Stromal cell of bone marrow (primary cell): ENCODE measurements at regions not wholly inside any gene's neighbourhood (a gene's known extent, or its start where the extent isn't known, plus 50 kb on each side); places are given as distances from the start of the nearest gene placed in this dataset.

ENCODE experiments used
- DNase-seq: peaks from one replicate; pipeline ENCODE4 v3.0.0-alpha.2; 2012; ENCODE audit warnings: low read depth

DNA sequence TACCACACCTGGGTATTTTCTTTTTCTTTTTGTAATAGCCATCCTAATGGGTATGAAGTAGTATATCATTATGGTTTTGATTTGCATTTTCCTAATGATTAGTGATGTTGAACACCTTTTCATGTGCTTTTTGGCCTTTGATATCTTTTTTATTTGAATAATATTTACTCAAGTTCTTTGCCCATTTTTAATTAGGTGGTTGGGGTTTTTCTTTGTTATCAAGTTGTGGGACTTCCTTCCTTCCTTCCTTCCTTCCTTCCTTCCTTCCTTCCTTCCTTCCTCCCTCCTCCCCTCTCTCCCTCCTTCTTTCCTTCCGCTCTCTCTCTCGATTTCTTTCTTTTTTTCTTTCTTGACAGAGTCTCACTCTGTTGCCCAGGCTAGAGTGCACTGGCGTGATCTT is 75.0 kb upstream of the PDGFD start:
- no peak for DNase-seq

DNA sequence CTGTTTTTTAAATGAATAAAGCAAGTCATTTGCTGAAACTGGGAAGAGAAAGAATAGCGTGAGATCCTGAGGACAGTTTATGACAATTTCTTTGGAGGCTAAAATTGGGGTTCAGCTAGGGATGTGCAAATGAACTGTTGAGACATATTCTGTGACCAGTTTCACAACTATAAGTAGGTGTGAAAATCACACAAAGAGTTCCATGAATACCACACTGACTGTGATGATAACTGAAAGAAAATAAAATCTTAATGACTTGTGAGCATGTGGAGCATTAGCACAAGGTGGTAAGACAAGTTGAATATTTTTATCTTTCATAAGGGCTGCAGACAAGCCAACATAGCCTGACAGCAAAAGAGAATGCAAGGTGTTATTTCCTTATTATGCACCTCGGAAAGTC is 61.1 kb upstream of the PDGFD start:
- DNase-seq: no peak

DNA sequence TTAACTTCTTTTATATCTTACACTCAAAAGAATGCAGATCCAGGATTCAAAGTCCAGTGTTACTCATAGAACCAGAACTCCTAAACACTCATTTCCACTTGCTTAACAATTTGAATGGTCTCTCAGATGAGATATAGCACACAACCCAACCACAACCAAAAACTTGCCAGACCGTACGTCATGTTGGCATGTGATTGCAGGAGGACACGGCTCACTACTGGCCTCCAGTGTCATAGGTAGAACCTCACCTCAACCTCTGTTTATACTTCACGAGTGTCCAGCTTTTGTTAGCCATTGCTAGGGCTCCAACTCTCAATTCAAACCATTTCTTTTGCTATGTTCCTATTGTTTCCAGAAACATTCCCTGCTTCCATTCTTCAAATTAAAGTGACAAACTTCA is 58.5 kb upstream of the PDGFD start:
- DNase-seq: no peak

DNA sequence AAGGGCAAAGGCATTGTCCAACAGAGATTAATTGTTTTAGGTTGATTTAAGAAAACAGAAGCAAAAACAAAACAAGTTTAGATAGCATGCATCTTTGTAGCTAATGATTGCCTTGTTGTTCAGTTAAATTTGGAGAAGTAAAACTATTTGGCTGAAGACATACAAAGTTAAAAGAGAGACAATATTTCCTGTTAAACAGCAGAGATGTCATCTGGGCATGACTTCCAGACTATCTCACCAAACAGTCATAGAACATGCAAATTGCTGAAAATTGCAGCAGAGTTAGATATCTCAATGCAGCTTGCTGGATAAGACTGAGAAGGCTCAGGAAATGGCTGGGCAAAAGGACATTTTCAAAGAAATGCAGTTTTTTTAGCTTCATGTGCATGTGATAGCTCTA is 57.5 kb upstream of the PDGFD start:
- DNase-seq: no peak

DNA sequence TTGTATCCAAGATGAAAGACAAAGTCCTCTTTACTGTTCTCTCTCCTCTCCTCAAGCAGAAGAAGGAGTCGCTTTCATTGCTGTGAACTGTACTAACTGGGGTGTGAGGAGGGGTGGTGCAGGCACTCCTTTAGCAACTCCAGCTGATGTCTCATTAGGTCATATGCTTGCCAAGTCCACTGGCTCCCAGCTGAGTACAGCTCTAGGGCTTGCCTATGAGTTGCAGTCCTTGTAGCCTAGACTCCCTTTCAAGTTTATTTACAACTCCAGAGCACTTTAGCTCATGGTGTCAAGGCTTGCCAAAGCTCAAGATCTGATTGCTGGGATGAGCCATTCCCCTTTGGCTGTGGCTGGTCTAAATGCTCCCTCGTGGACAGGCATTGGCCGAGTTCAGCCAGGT is 55.1 kb upstream of the PDGFD start:
- DNase-seq: peak; percentile 5

DNA sequence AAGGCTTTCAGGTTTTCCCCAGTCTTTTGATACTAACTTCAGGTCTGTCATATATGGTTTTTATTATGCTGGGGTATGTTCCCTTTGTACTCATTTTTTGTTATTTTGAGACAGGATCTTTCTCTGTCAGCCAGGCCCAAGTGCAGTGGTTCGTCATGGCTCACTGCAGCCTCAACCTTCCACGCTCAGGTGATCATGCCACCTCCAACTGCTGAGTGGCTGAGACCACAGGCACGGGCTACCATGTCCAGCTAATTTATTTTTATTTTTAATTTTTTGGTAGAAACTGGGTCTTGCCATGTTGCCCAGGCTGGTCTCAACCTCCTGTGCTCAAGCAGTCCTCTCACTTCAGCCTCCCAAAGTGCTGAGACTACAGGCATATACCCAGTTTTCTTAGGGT is 50.6 kb upstream of the PDGFD start:
- no peak for DNase-seq
